H1 (cell line): ENCODE measurements at regions not wholly inside any gene's neighbourhood (a gene's known extent, or its start where the extent isn't known, plus 50 kb on each side); places are given as distances from the start of the nearest gene placed in this dataset.
"Not testable (repeated sequence)": the region's sequence is repeated elsewhere in the genome, so short reads cannot be mapped to it uniquely, and the experiment has no call there.

ENCODE experiments used
- CTCF ChIA-PET: fragments of 300-600 bp; sonication (Branson Sonifier 250); formaldehyde crosslinking; loops from one replicate; lab custom pipeline; 2021; ENCODE audit not compliant: partially characterized antibody; lab: Charles Lee
- POLR2A ChIA-PET: fragments of 300-600 bp; sonication (Branson Sonifier 250); formaldehyde crosslinking; loops from one replicate; lab custom pipeline; 2021; ENCODE audit warnings: inconsistent platforms; ENCODE audit not compliant: partially characterized antibody; lab: Charles Lee
- DNase-seq, 2 experiments: peaks; one replicate each; pipeline versions ENCODE4 v3.0.0 to v3.0.0-alpha.2; 2010 to 2022; ENCODE audit warnings: low spot score in 2 of 2, low read depth in 1 of 2, mixed read lengths in 1 of 2
- FAIRE-seq: peaks from 2 replicates; lab custom pipeline; 2011; peaks lifted over from hg19 to GRCh38; lab: Jason Lieb, UNC
- H2AFZ ChIP-seq: 2 replicates; pipeline ENCODE4 v1.8.1; 2012; ENCODE audit warnings: low read length, inconsistent platforms
- H2AK5ac ChIP-seq: 2 replicates; pipeline ENCODE4 v1.6.1; 2013; ENCODE audit warnings: low read depth, low read length
- H2BK120ac ChIP-seq: replicated peaks from 2 replicates; pipeline ENCODE3; 2013; ENCODE audit warnings: low read depth, low read length, inconsistent platforms
- H2BK12ac ChIP-seq: 2 replicates; pipeline ENCODE4 v1.6.1; 2013; ENCODE audit warnings: low read depth, low read length
- H2BK15ac ChIP-seq: 2 replicates; pipeline ENCODE4 v1.6.1; 2013; ENCODE audit warnings: low read length
- H2BK20ac ChIP-seq: 2 replicates; pipeline ENCODE4 v1.6.1; 2013; ENCODE audit warnings: low read length
- H2BK5ac ChIP-seq: 2 replicates; pipeline ENCODE4 v1.6.1; 2013; ENCODE audit warnings: low read depth, low read length
- H3K14ac ChIP-seq: 2 replicates; pipeline ENCODE4 v1.6.1; 2013; ENCODE audit warnings: inconsistent platforms; ENCODE audit not compliant: insufficient read length
- H3K18ac ChIP-seq: 2 replicates; pipeline ENCODE4 v1.6.1; 2013; ENCODE audit warnings: low read length; ENCODE audit errors: extremely low read depth
- H3K23ac ChIP-seq: 2 replicates; pipeline ENCODE4 v1.6.1; 2013; ENCODE audit warnings: inconsistent platforms; ENCODE audit not compliant: insufficient read length
- H3K23me2 ChIP-seq: 2 replicates; pipeline ENCODE4 v1.6.1; 2013; ENCODE audit warnings: low read depth, low read length
- H3K27ac ChIP-seq: 2 replicates; pipeline ENCODE4 v1.6.1; 2011; ENCODE audit warnings: low read depth, low read length, inconsistent platforms
- H3K27me3 ChIP-seq, 4 experiments: replicated peaks in 1 of 4; 1 replicate in 1 of 4; 2 replicates in 3 of 4; pipeline versions ENCODE4 v1.6.1 to v1.8.1; 2011 to 2013; ENCODE audit warnings: low read length in 3 of 4, mild to moderate bottlenecking in 3 of 4, inconsistent platforms in 2 of 4, mixed read lengths in 2 of 4, moderate library complexity in 1 of 4; ENCODE audit not compliant: control insufficient read depth in 3 of 4, insufficient read depth in 3 of 4; ENCODE audit errors: extremely low read depth in 1 of 4
- H3K36me3 ChIP-seq, 4 experiments: 2 replicates each; pipeline versions ENCODE4 v1.6.1 to v1.8.1; 2011 to 2013; ENCODE audit warnings: mild to moderate bottlenecking in 4 of 4, low read length in 3 of 4, moderate library complexity in 2 of 4, control low read depth in 1 of 4, inconsistent platforms in 1 of 4; ENCODE audit not compliant: insufficient read depth in 4 of 4, control insufficient read depth in 2 of 4
- H3K4ac ChIP-seq: replicated peaks from 2 replicates; pipeline ENCODE3; 2013; ENCODE audit warnings: low read length, low read depth, mixed read lengths, inconsistent platforms; ENCODE audit not compliant: insufficient read length
- H3K4me1 ChIP-seq, 4 experiments: replicated peaks in 1 of 4; 1 replicate in 1 of 4; 2 replicates in 3 of 4; pipeline versions ENCODE4 v1.6.1 to v1.8.1; 2011 to 2013; ENCODE audit warnings: low read length in 3 of 4, inconsistent platforms in 2 of 4, mixed read lengths in 1 of 4; ENCODE audit not compliant: insufficient read depth in 4 of 4, control insufficient read depth in 3 of 4
- H3K4me2 ChIP-seq, 2 experiments: 2 replicates each; pipeline versions ENCODE4 v1.6.1 to v1.8.1; 2011 to 2013; ENCODE audit warnings: low read depth in 2 of 2, low read length in 2 of 2, control low read depth in 1 of 2, inconsistent platforms in 1 of 2, mild to moderate bottlenecking in 1 of 2; ENCODE audit not compliant: insufficient read depth in 1 of 2
- H3K4me3 ChIP-seq, 4 experiments: fragments of 200-600, 300-600 bp in 1 of 4; sonication (generic), shearing (Covaris generic), sonication (Bioruptor Twin) in 1 of 4; 2 replicates each; pipeline versions ENCODE4 v1.5.1 to v1.8.1; 2011 to 2016; ENCODE audit warnings: low read length in 4 of 4, low read depth in 3 of 4, control low read depth in 2 of 4, inconsistent platforms in 2 of 4, mild to moderate bottlenecking in 2 of 4, mixed read lengths in 1 of 4, moderate library complexity in 1 of 4; ENCODE audit not compliant: insufficient read depth in 2 of 4; ENCODE audit errors: extremely low read depth in 1 of 4
- H3K56ac ChIP-seq: replicated peaks from 2 replicates; pipeline ENCODE3; 2013; ENCODE audit warnings: low read depth, mild to moderate bottlenecking, mixed read lengths, low read length, inconsistent platforms; ENCODE audit not compliant: insufficient read length
- H3K79me1 ChIP-seq: 2 replicates; pipeline ENCODE4 v1.6.1; 2013; ENCODE audit warnings: low read depth, low read length, control low read depth
- H3K79me2 ChIP-seq, 2 experiments: 2 replicates each; pipeline versions ENCODE4 v1.6.1 to v1.8.1; 2012 to 2013; ENCODE audit warnings: low read length in 2 of 2, mild to moderate bottlenecking in 2 of 2, inconsistent platforms in 1 of 2; ENCODE audit not compliant: insufficient read depth in 2 of 2, control insufficient read depth in 1 of 2
- H3K9ac ChIP-seq, 4 experiments: replicated peaks in 1 of 4; 1 replicate in 1 of 4; 2 replicates in 3 of 4; pipeline versions ENCODE4 v1.6.1 to v1.8.1; 2011 to 2013; ENCODE audit warnings: low read depth in 3 of 4, low read length in 3 of 4, control low read depth in 2 of 4, mild to moderate bottlenecking in 2 of 4, moderate library complexity in 2 of 4, inconsistent platforms in 1 of 4; ENCODE audit errors: extremely low read depth in 1 of 4
- H3K9me3 ChIP-seq, 2 experiments: 2 replicates each; pipeline versions ENCODE4 v1.6.1 to v1.8.1; 2012 to 2013; ENCODE audit warnings: mild to moderate bottlenecking in 2 of 2, moderate library complexity in 2 of 2, control low read depth in 1 of 2, inconsistent platforms in 1 of 2, low read depth in 1 of 2, low read length in 1 of 2, mixed read lengths in 1 of 2; ENCODE audit not compliant: insufficient read depth in 2 of 2
- H4K20me1 ChIP-seq, 2 experiments: replicated peaks in 1 of 2; 2 replicates each; pipeline versions ENCODE3 to v1.8.1; 2011 to 2013; ENCODE audit warnings: inconsistent platforms in 2 of 2, low read length in 2 of 2, mild to moderate bottlenecking in 1 of 2; ENCODE audit not compliant: insufficient read depth in 2 of 2, control insufficient read depth in 1 of 2
- H4K5ac ChIP-seq: 2 replicates; pipeline ENCODE4 v1.6.1; 2013; ENCODE audit warnings: low read length, low read depth, mixed read lengths, inconsistent platforms; ENCODE audit not compliant: insufficient read length
- H4K8ac ChIP-seq: 2 replicates; pipeline ENCODE4 v1.8.0; 2013; ENCODE audit warnings: mild to moderate bottlenecking, moderate library complexity, low read length, inconsistent platforms; ENCODE audit not compliant: insufficient read depth; ENCODE audit errors: extremely low read depth
- H4K91ac ChIP-seq: replicated peaks from 2 replicates; pipeline ENCODE3; 2013; ENCODE audit warnings: low read length, mixed read lengths, inconsistent platforms; ENCODE audit not compliant: insufficient read length
- WGBS, 2 experiments: shearing (Covaris generic) in 1 of 2; methylation state at CpG; one replicate each; pipeline versions ENCODE4 v1.1.6 to v1.1.7; 2013 to 2015; ENCODE audit warnings: low lambda C conversion rate in 2 of 2, mixed read lengths in 2 of 2, inconsistent platforms in 1 of 2, low coverage in 1 of 2, missing lambda C conversion rate in 1 of 2; ENCODE audit not compliant: insufficient replicate concordance in 2 of 2, insufficient coverage in 1 of 2, insufficient read length in 1 of 2; ENCODE audit errors: extremely low coverage in 1 of 2, missing lambda C conversion rate in 1 of 2; 5-methylcytosine and 5-hydroxymethylcytosine counted together

- H3K27ac ChIP-seq, H4K5ac ChIP-seq, H2BK120ac ChIP-seq, POLR2A ChIA-PET, H2AK5ac ChIP-seq, H3K79me1 ChIP-seq, H2BK12ac ChIP-seq, H3K4me2 ChIP-seq, H2BK15ac ChIP-seq, FAIRE-seq, H2AFZ ChIP-seq, H2BK5ac ChIP-seq, H4K91ac ChIP-seq, DNase-seq, H4K8ac ChIP-seq, H3K23me2 ChIP-seq, H3K79me2 ChIP-seq, H3K36me3 ChIP-seq, H3K9ac ChIP-seq, CTCF ChIA-PET, H3K4ac ChIP-seq, H3K27me3 ChIP-seq, H3K4me3 ChIP-seq, H3K18ac ChIP-seq, H4K20me1 ChIP-seq, H3K4me1 ChIP-seq, H3K23ac ChIP-seq, H3K56ac ChIP-seq, H2BK20ac ChIP-seq, H3K14ac ChIP-seq: not testable (repeated sequence)
- WGBS, 2 experiments = 63% methylated on average over 5 of the region's 5 CpGs; no CpG with 5 or more reads in 1 of the 2 experiments
- H3K9me3 ChIP-seq = peaks cover 55 to 76% of the 10 kb centered on the region in 2 experiments
These were observed 783.4 kb upstream of the TPTE start for GRCh38 chr21:9737871-9738515.
